ENCODE measurements at regions not wholly inside any gene's neighbourhood (a gene's known extent, or its start where the extent isn't known, plus 50 kb on each side); places are given as distances from the start of the nearest gene placed in this dataset.

DNA sequence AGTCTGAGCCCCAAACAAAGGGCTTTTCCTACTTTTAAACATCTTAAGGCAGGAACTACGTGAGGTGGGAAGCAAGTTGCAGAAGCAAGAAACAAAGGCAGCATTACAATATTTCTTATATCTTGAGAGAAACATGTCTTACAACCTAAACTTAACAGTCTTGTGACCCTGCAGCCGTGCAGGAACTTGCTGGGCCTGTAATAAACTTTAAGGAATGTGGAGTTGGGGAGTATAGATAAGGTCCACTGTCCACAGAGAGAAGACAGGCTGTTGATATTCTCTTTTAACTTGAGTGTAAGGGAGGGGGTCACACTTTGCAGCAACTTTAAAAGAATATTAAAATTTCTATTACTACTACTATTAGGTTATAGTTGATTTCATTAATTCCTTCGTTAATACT, 214.6 kb upstream of the HTR2A start:
- no peaks in the 10 kb centered on the region for H3K79me1 ChIP-seq (ENCODE audit: low read depth in 1 of 2, low read length in 2 of 2)
- no peaks in the 10 kb centered on the region for H4K20me1 ChIP-seq (ENCODE audit: insufficient read depth, low read length)
- H3K4me2 ChIP-seq (ENCODE audit: low read depth, low read length) = no peak overlapping the region
- no peak overlapping the region for H2AK9ac ChIP-seq (replicated peaks; ENCODE audit: low read depth, low read length, poor library complexity)
- H3K27ac ChIP-seq (ENCODE audit: insufficient read depth, low read length) = no peak overlapping the region
- H2BK5ac ChIP-seq (ENCODE audit: low read depth, low read length, poor library complexity, severe bottlenecking) = no peak overlapping the region
- H3K56ac ChIP-seq (ENCODE audit: extremely low read depth, insufficient read depth, low read length) = no peak overlapping the region
- ChIA-PET CTCF (no interaction called here), POLR2A (ENCODE audit: unreplicated experiment) (no interaction called here)
- no peak overlapping the region for H3K14ac ChIP-seq (replicated peaks; ENCODE audit: low read depth, low read length)
- dilution Hi-C loops (cut with HindIII; ENCODE audit: low sequenced_read_pairs, unreplicated experiment) = no loop called here
- no peak overlapping the region for H4K8ac ChIP-seq (ENCODE audit: low read depth in 2 of 2, low read length in 2 of 2)
- H4K5ac ChIP-seq (ENCODE audit: low read depth, low read length) = no peak overlapping the region
- no peak overlapping the region; the same call in 2 of the 3 replicates for H2BK15ac ChIP-seq (ENCODE audit: low read depth, low read length)
- H3K27me3 ChIP-seq (ENCODE audit: control insufficient read depth, insufficient read depth, low read length) = no peaks in the 10 kb centered on the region
- no peak overlapping the region for H4K91ac ChIP-seq (ENCODE audit: insufficient read depth, low read depth, low read length)
- no peaks in the 10 kb centered on the region for H3K9me1 ChIP-seq (ENCODE audit: insufficient read depth, low read length)
- DNase-seq (no peak), ATAC-seq (ENCODE audit: low read depth) (no peak)
- intact Hi-C loops (cut with micrococcal nuclease) = no loop called here
- H3K36me3 ChIP-seq (ENCODE audit: control insufficient read depth, insufficient read depth, low read length) = no peaks in the 10 kb centered on the region
- no peak overlapping the region for H2BK20ac ChIP-seq (ENCODE audit: low read depth, low read length)
- WGBS, 2 experiments (ENCODE audit: extremely low coverage in 2 of 2, insufficient read length in 1 of 2) = no CpG with 5 or more reads among the region's 3 CpGs
- no peak overlapping the region; the same call in 1 of the 2 replicates for H3K18ac ChIP-seq (ENCODE audit: low read depth, low read length)
- TF ChIP-seq CHD1 (IDR thresholded peaks at IDR 0.05; ENCODE audit: low read depth, low read length) (no peak), MAZ (IDR thresholded peaks at IDR 0.05; ENCODE audit: borderline replicate concordance, low read depth, low read length) (no peak), NFE2L2 (IDR thresholded peaks at IDR 0.05; ENCODE audit: low read depth, low read length) (no peak), POLR2A (IDR thresholded peaks at IDR 0.05; ENCODE audit: low read depth, low read length) (no peak), RAD21 (IDR thresholded peaks at IDR 0.05; ENCODE audit: low read length) (no peak), CEBPB (IDR thresholded peaks at IDR 0.05; ENCODE audit: low read depth, low read length) (no peak), MXI1 (IDR thresholded peaks at IDR 0.05; ENCODE audit: borderline replicate concordance, low read depth, low read length) (no peak), FOS (IDR thresholded peaks at IDR 0.05; ENCODE audit: low read depth, low read length) (no peak), BHLHE40 (IDR thresholded peaks at IDR 0.05; ENCODE audit: low read depth, low read length) (no peak), SMC3 (IDR thresholded peaks at IDR 0.05; ENCODE audit: low read depth, low read length) (no peak), MAFK (IDR thresholded peaks at IDR 0.05; ENCODE audit: low read depth, low read length) (no peak), RFX5 (IDR thresholded peaks at IDR 0.05; ENCODE audit: low read depth, low read length) (no peak), RCOR1 (IDR thresholded peaks at IDR 0.05; ENCODE audit: insufficient replicate concordance, low read length) (no peak)
- TF ChIP-seq, protein P1, sequence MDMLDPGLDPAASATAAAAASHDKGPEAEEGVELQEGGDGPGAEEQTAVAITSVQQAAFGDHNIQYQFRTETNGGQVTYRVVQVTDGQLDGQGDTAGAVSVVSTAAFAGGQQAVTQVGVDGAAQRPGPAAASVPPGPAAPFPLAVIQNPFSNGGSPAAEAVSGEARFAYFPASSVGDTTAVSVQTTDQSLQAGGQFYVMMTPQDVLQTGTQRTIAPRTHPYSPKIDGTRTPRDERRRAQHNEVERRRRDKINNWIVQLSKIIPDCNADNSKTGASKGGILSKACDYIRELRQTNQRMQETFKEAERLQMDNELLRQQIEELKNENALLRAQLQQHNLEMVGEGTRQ (IDR thresholded peaks at IDR 0.05; ENCODE audit: low read depth, low read length) = no peak
- TF ChIP-seq, protein P2, sequence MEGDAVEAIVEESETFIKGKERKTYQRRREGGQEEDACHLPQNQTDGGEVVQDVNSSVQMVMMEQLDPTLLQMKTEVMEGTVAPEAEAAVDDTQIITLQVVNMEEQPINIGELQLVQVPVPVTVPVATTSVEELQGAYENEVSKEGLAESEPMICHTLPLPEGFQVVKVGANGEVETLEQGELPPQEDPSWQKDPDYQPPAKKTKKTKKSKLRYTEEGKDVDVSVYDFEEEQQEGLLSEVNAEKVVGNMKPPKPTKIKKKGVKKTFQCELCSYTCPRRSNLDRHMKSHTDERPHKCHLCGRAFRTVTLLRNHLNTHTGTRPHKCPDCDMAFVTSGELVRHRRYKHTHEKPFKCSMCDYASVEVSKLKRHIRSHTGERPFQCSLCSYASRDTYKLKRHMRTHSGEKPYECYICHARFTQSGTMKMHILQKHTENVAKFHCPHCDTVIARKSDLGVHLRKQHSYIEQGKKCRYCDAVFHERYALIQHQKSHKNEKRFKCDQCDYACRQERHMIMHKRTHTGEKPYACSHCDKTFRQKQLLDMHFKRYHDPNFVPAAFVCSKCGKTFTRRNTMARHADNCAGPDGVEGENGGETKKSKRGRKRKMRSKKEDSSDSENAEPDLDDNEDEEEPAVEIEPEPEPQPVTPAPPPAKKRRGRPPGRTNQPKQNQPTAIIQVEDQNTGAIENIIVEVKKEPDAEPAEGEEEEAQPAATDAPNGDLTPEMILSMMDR (conservative IDR thresholded peaks at IDR 0.05; ENCODE audit: low read depth, low read length) = no peak
- TF ChIP-seq, protein P3, sequence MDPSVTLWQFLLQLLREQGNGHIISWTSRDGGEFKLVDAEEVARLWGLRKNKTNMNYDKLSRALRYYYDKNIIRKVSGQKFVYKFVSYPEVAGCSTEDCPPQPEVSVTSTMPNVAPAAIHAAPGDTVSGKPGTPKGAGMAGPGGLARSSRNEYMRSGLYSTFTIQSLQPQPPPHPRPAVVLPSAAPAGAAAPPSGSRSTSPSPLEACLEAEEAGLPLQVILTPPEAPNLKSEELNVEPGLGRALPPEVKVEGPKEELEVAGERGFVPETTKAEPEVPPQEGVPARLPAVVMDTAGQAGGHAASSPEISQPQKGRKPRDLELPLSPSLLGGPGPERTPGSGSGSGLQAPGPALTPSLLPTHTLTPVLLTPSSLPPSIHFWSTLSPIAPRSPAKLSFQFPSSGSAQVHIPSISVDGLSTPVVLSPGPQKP (IDR thresholded peaks at IDR 0.05; ENCODE audit: borderline replicate concordance, low read depth, low read length) = no peak
- BruUV-seq (replicated peaks) = no TSS peak
- H3K23ac ChIP-seq (ENCODE audit: low read depth, low read length) = no peak overlapping the region
- H2BK120ac ChIP-seq (ENCODE audit: low read depth, low read length) = no peak overlapping the region
- H2AFZ ChIP-seq (replicated peaks; ENCODE audit: low read length, poor library complexity) = no peak overlapping the region
- peaks cover 1% of the 10 kb centered on the region; the same call in 1 of the 2 replicates for H3K4me1 ChIP-seq (ENCODE audit: control insufficient read depth, insufficient read depth, low read length)
- H3K4me3 ChIP-seq (ENCODE audit: insufficient read depth, low read depth, low read length) = no peak overlapping the region
- in situ Hi-C loops (cut with MboI; ENCODE audit: low sequenced_read_pairs) = no loop called here
- H3K4ac ChIP-seq (ENCODE audit: low read depth, low read length) = no peak overlapping the region
- no peak overlapping the region for H3K9ac ChIP-seq (ENCODE audit: low read depth, low read length)
- no peaks in the 10 kb centered on the region for H3K9me3 ChIP-seq (ENCODE audit: control insufficient read depth, insufficient read depth, low read length)
- no peak overlapping the region for H2AK5ac ChIP-seq (ENCODE audit: low read depth, low read length)
